ENCODE measurements at regions not wholly inside any gene's neighbourhood (a gene's known extent, or its start where the extent isn't known, plus 50 kb on each side); places are given as distances from the start of the nearest gene placed in this dataset.

DNA sequence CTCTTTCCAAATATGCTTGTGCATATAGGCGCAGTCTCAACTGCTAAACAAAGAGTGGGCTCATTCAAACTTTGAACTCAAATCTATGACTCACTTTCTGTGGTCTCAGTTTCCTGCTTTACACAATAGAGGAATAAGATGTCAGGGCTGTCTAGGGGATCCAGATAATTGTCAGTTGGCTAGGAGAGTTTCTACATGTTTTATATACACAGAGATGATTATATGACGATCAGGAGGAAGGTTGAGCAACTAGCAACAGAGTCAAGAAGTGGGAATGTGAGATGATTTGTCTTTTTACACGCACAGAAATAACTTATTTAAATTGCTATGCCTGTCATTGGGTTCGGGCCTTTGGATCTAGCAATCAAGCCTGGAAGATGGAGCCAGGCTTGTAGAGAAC lies 299.4 kb upstream of the LYPLAL1 start:
- peak; percentile 33 for DNase-seq (ENCODE audit: low read depth)

DNA sequence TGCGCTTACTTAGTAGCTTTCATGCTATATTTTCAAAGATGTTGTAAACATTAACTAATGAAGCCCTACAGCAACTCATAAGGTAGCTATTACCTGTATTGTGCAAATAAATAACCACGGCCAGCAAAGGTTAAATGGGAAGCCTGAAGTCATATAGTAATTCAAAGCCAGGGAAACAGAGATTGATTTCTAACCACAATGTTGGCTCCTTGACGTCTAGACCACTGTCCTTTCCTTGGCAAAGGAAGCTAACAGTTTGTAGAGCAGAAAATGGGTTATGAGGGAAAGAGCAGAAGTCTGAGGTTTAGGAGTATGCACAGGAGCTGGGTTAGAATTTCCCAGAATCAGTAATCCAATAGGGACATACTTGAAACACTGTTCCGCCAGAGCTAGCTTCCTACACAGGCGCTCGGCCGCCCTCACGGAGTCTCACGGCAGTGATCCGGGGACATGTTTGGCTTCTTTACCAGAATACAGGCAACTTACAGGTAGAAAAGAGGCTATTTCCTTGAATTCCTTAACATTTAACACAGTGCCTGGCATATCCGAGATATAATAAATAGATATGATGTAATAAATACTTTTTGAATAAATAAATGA lies 298.8 kb upstream of the LYPLAL1 start:
- no peak for DNase-seq (ENCODE audit: low read depth)

- DNase-seq (ENCODE audit: low read depth): peak; percentile 7
Observed at GRCh38 chr1:218878369-218878768, 295.3 kb upstream of the LYPLAL1 start.

DNA sequence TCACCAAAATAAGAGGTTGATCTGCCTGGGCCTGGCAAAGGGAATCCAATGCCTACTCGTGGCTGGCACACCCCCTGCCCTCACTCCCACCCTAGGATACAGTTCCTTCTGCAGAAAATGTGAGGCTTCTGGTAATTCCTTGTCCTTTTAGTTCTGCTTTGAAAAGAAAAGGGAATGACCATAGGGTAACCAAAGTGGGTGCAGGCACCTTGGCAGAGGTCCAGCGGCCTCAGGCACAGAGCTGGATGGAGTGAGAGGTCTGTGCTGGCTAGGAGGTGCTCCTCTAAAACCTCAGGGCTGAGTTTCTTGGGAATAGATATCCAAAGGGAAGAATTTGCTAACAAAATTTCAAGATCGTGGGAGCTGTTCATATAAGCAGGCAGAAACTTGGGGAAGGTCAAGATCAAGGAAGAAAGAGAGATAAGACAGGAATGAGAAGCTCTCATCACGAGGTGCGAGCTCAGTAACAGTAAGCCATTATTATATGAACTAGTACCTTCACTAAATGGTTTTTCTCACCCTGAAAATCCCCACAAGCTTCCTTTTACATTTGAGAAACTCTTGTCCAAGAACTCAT lies 293.1 kb upstream of the LYPLAL1 start:
- no peak for DNase-seq (ENCODE audit: low read depth)

GRCh38 chr1:218882454-218882853 lies 291.2 kb upstream of the LYPLAL1 start:
- no peak for DNase-seq (ENCODE audit: low read depth)

DNA sequence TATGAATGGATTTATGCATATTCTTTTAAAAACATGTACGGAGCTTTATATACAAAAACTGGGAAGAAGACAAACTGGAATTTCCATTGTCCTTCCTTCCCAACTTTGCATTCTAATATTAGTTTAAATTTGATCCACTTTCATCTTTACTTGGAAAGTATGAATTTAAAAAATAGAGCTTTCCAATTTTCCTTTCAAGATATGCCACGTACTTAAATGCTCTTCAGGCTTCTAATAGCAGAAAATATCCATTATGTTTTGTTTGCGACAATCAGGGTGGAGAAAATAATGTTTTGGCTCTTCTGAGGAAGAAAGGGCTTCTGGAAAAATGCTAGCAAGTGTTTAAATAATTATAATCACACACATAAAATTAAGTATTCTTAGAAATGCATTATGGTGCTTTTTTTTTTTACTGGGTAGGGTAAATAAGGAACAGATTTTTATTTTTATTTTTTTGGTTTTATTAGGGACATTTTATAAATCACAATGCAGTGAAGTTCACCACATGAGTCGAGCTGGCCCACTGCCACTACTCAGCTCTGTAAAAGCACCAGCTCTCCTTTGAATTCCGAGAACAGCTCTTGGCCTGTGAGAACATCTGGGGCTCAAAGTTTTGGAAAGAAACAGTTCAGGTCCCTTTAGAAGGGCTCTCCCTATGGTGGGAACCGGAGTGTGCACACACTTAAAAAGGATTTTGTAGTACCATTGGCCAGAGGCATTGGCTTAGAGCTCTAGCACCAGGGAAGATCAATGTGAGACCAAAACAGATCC lies 287.4 kb upstream of the LYPLAL1 start:
- DNase-seq (ENCODE audit: low read depth): peak; percentile 4

GRCh38 chr1:218887141-218887925 lies 286.3 kb upstream of the LYPLAL1 start:
- DNase-seq (ENCODE audit: low read depth): no peak

DNA sequence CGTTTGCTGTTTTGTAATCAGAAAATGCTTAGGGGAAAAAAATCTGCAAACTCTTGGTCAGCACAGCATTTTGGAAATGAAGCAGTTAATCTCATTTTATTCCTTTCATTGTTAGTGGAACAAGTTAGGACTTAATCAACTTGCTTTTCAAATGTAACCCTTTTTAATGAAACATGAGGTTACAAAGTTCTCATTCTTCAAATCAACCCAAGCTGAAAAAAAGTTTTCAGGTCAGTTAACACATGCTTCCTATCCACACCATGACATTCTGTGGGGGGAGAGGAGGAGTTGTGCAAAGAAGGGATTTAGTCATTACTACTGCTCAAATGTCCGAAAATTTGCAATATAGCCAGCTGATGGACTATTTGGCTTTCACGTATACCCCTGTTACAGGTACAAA lies 283.2 kb upstream of the LYPLAL1 start:
- DNase-seq (ENCODE audit: low read depth): no peak

DNA sequence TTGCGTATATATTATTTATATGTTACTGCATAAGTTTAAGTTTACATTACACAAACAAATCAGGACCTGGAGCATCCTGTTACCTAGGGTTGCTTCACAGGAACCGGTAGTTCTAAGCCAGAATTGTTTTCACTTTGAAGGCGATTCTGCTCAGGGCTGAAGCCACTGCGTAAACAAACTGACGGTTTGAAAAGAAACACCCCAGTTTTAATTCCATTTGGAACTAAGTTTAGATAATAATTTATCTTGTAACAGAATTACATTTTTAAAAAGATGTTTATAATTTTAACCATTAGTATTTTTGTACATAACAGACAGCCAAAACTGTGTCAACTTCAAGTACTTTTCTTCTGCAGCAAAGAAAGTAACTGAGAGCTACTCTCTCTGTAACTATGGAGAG lies 282.1 kb upstream of the LYPLAL1 start:
- no peak for DNase-seq (ENCODE audit: low read depth)

DNA sequence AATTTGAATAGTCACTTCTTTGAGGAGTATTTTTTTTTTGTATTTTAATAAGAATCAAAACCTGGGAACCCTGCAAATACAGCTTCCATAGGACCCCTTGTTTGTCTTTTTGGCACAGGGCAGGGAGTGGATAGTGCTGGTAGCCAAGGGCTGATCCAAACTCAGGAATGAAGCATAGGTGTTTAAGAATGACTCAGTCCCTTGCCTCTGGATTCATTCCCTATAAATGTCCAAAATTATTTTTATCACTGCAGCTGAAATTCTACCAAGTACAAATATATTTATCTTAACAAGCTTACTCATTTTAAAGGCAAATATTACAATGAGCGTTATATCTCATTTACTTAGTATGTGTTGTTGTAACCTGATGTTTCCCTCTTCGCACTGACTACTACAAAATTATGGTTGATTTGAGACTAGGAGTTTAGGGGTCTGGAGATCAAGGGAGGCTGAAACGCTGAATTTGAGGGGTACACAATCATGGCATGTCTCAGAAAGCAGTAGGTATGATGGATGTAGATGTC lies 278.6 kb upstream of the LYPLAL1 start:
- no peak for DNase-seq (ENCODE audit: low read depth)

DNA sequence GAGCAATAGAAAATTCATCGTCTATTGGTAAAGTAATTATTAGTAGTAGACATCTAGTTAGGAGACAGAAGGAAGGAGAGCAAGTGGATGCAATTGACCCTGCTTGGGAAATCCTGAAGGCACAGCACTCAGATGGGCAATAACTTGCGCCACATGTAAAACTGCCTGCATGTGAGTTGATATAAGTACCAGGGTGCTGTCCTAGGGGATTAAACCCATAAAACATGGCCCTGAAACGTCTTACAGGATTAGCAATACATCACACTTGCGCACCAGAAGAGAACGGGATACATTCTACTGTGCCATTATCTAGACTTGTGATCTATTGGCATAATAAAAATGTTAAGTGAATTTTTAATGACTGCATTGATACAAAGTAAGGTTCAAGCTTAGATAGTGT lies 277.5 kb upstream of the LYPLAL1 start:
- DNase-seq (ENCODE audit: low read depth): no peak

GRCh38 chr1:218898921-218899320 lies 274.8 kb upstream of the LYPLAL1 start:
- no peak for DNase-seq (ENCODE audit: low read depth)

- no peak for DNase-seq (ENCODE audit: low read depth)
Observed at GRCh38 chr1:218900615-218901014, 273.1 kb upstream of the LYPLAL1 start.

DNA sequence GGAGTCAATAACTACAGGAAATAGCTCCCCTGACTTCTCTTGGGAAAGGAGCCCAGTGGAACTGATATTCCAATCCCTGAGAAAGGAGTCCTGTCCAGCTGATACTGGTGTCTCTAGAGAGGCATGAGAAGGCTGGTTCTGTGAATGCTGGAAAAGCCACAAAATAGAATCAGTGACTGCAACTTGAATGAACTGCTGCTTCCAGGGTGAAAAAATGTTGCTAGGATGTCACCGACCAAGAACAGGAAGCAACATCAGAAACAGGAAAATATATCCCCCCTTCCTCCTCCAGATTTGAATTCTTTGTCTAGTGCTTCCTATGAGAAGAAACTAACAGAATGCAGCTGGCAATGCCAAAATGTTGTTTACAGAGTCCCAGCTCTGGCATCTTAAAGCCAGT lies 269.3 kb upstream of the LYPLAL1 start:
- no peak for DNase-seq (ENCODE audit: low read depth)

DNA sequence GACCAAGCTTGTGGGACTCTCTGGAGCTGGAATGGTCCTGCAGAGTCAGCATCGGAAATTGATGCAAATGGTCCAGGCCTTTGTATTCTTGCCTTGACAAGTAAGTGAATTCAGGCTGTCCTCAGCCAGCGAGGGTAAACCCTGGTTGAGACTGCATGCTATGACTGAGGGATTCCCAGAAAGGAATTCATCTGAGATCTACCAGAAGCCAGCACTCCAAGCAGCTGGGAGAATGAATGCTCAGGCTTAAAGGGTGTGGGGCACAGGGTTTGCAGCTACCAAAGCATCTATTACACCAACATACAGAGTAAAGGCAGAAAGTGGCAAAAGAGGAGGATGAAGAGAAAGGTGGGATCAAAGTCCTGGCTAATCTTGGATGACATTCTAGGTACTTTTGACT lies 257.0 kb upstream of the LYPLAL1 start:
- no peak for DNase-seq (ENCODE audit: low read depth)

DNA sequence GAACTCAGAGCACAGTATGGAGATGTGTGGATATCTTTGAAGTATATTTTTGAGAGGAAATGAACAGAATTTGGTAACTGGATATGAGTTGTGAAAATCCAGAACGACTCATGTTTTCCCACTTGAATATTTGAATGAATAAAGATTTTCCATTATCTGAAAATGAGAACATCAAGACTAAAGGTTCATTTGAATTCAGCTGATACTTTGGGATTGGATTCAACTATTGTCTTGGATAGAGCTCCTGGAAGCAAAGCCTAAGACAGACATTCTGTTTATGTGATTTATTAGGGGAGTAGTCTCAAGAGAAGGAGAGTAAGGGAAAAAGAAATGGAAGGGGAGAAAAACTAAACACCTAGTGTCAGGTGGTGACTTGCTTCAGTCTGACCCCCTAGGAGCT lies 256.0 kb upstream of the LYPLAL1 start:
- DNase-seq (ENCODE audit: low read depth): no peak

DNA sequence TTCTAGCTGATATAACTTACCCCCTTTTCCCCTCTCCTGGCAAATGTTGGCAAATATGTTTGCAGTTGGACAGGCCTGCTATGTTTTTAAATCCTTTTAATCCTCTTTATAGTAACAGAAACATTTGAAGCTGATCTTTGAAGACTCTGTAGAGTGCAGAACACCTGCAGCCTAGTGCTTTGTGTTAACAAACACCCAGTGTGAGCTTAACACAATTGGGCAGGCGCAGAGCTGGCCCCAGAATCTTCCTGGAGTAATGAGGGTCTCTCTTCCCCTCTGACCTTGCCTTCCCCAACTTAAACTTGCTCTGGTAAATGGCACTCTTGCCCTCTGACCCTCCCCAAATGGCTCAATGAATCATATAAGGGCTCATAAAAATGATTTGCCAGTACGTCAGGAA lies 247.9 kb upstream of the LYPLAL1 start:
- no peak for DNase-seq (ENCODE audit: low read depth)

GRCh38 chr1:218926631-218927030 lies 247.0 kb upstream of the LYPLAL1 start:
- no peak for DNase-seq (ENCODE audit: low read depth)

DNA sequence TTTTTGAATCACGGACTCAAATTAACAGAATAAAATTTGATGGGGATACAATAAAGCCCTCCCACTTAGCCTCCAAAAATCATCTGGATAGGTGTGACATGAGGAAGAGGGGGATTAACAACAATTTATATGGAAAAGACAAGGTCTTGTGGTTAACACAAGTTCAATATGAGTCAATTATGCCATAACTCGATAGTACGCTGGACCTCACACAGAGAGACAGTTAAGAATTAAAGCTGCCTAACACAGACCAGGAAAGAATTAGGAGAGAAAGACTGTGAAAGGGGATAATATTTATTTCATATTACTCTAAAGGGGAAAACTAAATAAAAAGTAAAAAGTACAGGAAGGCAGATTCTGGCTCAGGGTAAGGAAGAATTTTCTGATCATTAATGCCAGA lies 243.7 kb upstream of the LYPLAL1 start:
- DNase-seq (ENCODE audit: low read depth): no peak

DNA sequence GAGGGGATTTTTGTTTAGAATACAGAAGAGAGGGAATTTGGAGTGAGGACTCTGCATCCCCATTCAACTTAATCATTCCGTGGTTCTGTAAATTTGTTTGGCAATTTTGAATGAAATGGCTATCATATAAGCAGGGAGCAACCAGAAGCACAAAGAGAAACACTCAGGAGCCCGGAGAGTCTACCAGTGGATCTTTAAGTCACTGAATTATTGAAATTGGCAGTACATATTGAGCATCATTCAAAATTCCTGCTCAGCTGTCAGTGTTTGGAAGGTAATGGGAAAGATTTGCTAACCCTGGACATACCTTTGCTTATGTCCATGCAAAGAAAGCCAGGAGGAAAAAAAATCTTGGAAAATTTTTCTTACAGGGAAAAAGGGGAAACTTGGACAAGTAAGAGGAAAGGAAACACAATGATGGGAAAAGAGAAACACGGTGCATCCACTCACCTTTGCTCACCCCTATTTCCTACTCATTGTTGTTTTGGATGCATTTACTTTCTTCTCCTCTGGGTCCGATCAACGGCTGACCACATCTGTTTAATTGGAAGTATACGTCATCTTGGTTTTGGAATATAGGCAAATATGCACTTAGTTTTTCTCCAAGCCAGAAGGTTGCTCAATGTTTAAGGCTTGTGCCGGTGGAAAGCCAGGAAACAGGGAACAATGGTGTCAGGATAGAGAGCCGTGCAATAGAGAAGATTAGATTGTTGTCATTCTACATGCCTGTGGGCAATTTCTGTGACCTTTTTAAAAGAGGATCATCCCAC lies 243.0 kb upstream of the LYPLAL1 start:
- no peak for DNase-seq (ENCODE audit: low read depth)

GRCh38 chr1:218931324-218931723 lies 242.4 kb upstream of the LYPLAL1 start:
- DNase-seq (ENCODE audit: low read depth): no peak

DNA sequence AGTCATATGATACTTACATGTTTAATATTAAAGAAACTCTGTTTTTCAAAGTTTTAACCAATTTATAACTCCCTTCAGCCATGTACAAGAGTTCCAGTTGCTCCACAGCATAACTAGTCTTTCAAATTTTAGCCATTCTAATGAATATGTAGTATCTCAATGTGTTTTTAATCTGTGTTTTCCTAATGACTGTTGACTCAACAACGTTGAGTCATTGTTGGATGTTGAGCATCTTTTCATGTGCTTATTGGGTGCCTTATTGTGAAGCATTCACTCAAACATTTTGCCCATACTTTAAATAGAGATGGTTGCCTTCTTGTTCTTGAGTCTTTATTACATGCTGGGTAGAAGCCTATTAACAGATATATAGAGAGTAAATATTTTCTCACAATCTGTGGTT lies 240.2 kb upstream of the LYPLAL1 start:
- DNase-seq (ENCODE audit: low read depth): no peak
